ENCODE measurements at regions not wholly inside any gene's neighbourhood (a gene's known extent, or its start where the extent isn't known, plus 50 kb on each side); places are given as distances from the start of the nearest gene placed in this dataset.

GRCh38 chr3:18808429-18808828 is 339.9 kb upstream of the KCNH8 start:
- no peak for DNase-seq (ENCODE audit: extremely low read depth in 1 of 4, low spot score in 3 of 4)
- no peak overlapping the region for H3K27ac ChIP-seq (ENCODE audit: extremely low read depth, low read depth, low read length)
- no peak for FAIRE-seq
- no peaks in the 10 kb centered on the region for H3K4me1 ChIP-seq (replicated peaks in 1 of 2; ENCODE audit: control insufficient read depth in 2 of 2, insufficient read depth in 2 of 2, low read length in 2 of 2)
- no peak overlapping the region for H2AFZ ChIP-seq (ENCODE audit: low read depth, low read length)
- H3K4me2 ChIP-seq (ENCODE audit: insufficient read depth, low read length): no peak overlapping the region
- 2% methylated on average over 6 of the region's 6 CpGs for WGBS (ENCODE audit: insufficient coverage, low coverage, missing lambda C conversion rate)
- no peaks in the 10 kb centered on the region for H4K20me1 ChIP-seq (replicated peaks; ENCODE audit: control insufficient read depth, insufficient read depth, low read length)
- no peak overlapping the region for H3K4me3 ChIP-seq
- H3K79me2 ChIP-seq (ENCODE audit: control insufficient read depth, insufficient read depth, low read length): no peaks in the 10 kb centered on the region
- no peaks in the 10 kb centered on the region for H3K36me3 ChIP-seq (ENCODE audit: control insufficient read depth, insufficient read depth, low read length)
- H3K9ac ChIP-seq (ENCODE audit: insufficient read depth in 1 of 2, low read depth in 2 of 2, low read length in 2 of 2): no peak overlapping the region
- TF ChIP-seq TCFL5 (CRISPR knock-in tag; conservative IDR thresholded peaks at IDR 0.05) (no peak), ZNF280B (CRISPR knock-in tag; IDR thresholded peaks at IDR 0.05) (no peak), ZNF586 (CRISPR knock-in tag; conservative IDR thresholded peaks at IDR 0.05) (no peak)
- intact Hi-C loops (cut with micrococcal nuclease) (no loop called here), in situ Hi-C loops (cut with MboI) (no loop called here)
- BruUV-seq (replicated peaks): no TSS peak
- ATAC-seq: no peak
- ChIA-PET POLR2A (no interaction called here), CTCF (ENCODE audit: low intra/inter-chr PET ratio) (no interaction called here)
- no peaks in the 10 kb centered on the region for H3K9me1 ChIP-seq (ENCODE audit: control insufficient read depth, insufficient read depth, low read length)
- 0 out of 2 replicates have a peak, but pooled peaks cover 2% of the 10 kb centered on the region for H3K9me3 ChIP-seq (replicated peaks; ENCODE audit: control insufficient read depth, insufficient read depth, low read depth, low read length)
- no peaks in the 10 kb centered on the region for H3K27me3 ChIP-seq (ENCODE audit: control insufficient read depth in 2 of 2, insufficient read depth in 2 of 2, low read length in 2 of 2)

- no peak overlapping the region for H2AFZ ChIP-seq (ENCODE audit: low read depth, low read length)
- no peaks in the 10 kb centered on the region for H4K20me1 ChIP-seq (replicated peaks; ENCODE audit: control insufficient read depth, insufficient read depth, low read length)
- 0% methylated on average over 3 of the region's 3 CpGs for whole genome bisulfite sequencing (ENCODE audit: insufficient coverage, low coverage, missing lambda C conversion rate)
- no peak for DNase-seq (ENCODE audit: extremely low read depth in 1 of 4, low spot score in 3 of 4)
- no peaks in the 10 kb centered on the region for H3K36me3 ChIP-seq (ENCODE audit: control insufficient read depth, insufficient read depth, low read length)
- FAIRE-seq: no peak
- H3K4me3 ChIP-seq: no peak overlapping the region
- 0 out of 2 replicates have a peak, but pooled peaks cover 2% of the 10 kb centered on the region for H3K9me3 ChIP-seq (replicated peaks; ENCODE audit: control insufficient read depth, insufficient read depth, low read depth, low read length)
- in situ Hi-C loops (cut with MboI): no loop called here
- CTCF ChIA-PET (ENCODE audit: low intra/inter-chr PET ratio): no interaction called here
- H3K27ac ChIP-seq (ENCODE audit: extremely low read depth, low read depth, low read length): no peak overlapping the region
- no peaks in the 10 kb centered on the region for H3K9me1 ChIP-seq (ENCODE audit: control insufficient read depth, insufficient read depth, low read length)
- TF ChIP-seq IFI16 (CRISPR knock-in tag; IDR thresholded peaks at IDR 0.05) (no peak), PTBP1 (IDR thresholded peaks at IDR 0.05; ENCODE audit: low read depth, low read length) (no peak), E2F1 (CRISPR knock-in tag; IDR thresholded peaks at IDR 0.05) (no peak), NFE2L1 (tag; IDR thresholded peaks at IDR 0.05; ENCODE audit: borderline replicate concordance, low read depth) (no peak), DLX4 (CRISPR knock-in tag; IDR thresholded peaks at IDR 0.05) (no peak), ID3 (CRISPR knock-in tag; IDR thresholded peaks at IDR 0.05) (no peak), ID3 (tag; IDR thresholded peaks at IDR 0.05) (no peak)
- H3K79me2 ChIP-seq (ENCODE audit: control insufficient read depth, insufficient read depth, low read length): no peaks in the 10 kb centered on the region
- ATAC-seq: no peak
- H3K4me2 ChIP-seq (ENCODE audit: insufficient read depth, low read length): no peak overlapping the region
- POLR2A ChIA-PET: no interaction called here
- no peaks in the 10 kb centered on the region for H3K4me1 ChIP-seq (replicated peaks in 1 of 2; ENCODE audit: control insufficient read depth in 2 of 2, insufficient read depth in 2 of 2, low read length in 2 of 2)
- no peak overlapping the region for H3K9ac ChIP-seq (ENCODE audit: insufficient read depth in 1 of 2, low read depth in 2 of 2, low read length in 2 of 2)
- intact Hi-C loops (cut with micrococcal nuclease): no loop called here
- BruUV-seq (replicated peaks): no TSS peak
- H3K27me3 ChIP-seq (ENCODE audit: control insufficient read depth in 2 of 2, insufficient read depth in 2 of 2, low read length in 2 of 2): no peaks in the 10 kb centered on the region
These were observed 340.7 kb upstream of the KCNH8 start for GRCh38 chr3:18807593-18807992.

All from K562 (cell line).